HL-60 (cell line): ENCODE measurements at regions not wholly inside any gene's neighbourhood (a gene's known extent, or its start where the extent isn't known, plus 50 kb on each side); places are given as distances from the start of the nearest gene placed in this dataset.

Source experiments
- GABPA ChIP-seq: IDR thresholded peaks from 2 replicates; pipeline ENCODE4 v1.6.1; 2012; ENCODE audit warnings: low read depth
- TF ChIP-seq, protein P1 (sequence below): IDR thresholded peaks from one replicate; pipeline ENCODE4 v1.5.1; 2011; ENCODE audit warnings: low read length, control low read depth, inconsistent platforms; ENCODE audit not compliant: insufficient read depth
- TF ChIP-seq, protein P2 (sequence below): IDR thresholded peaks from 2 replicates; pipeline ENCODE4 v1.6.1; 2012; ENCODE audit warnings: low read depth; ENCODE audit not compliant: insufficient replicate concordance

DNA sequence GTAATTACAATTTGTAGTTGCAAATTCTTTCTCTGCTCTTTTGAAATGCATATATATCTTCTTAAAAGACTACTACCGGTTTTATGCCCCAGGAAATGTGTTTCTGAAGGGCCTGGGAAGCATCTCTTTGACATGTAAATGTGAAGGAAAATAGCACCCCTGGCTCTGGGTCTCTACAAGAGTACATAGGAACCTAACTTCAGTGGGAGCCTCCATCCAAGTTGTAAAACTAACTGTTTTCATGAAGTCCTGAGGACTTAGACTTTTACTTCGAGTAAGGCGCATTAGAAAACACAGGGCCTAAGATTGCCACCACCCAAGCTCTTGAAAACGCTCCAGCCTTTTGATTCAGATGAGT lies 99.4 kb downstream of the CBLN2 start:
- TF ChIP-seq, protein P1, sequence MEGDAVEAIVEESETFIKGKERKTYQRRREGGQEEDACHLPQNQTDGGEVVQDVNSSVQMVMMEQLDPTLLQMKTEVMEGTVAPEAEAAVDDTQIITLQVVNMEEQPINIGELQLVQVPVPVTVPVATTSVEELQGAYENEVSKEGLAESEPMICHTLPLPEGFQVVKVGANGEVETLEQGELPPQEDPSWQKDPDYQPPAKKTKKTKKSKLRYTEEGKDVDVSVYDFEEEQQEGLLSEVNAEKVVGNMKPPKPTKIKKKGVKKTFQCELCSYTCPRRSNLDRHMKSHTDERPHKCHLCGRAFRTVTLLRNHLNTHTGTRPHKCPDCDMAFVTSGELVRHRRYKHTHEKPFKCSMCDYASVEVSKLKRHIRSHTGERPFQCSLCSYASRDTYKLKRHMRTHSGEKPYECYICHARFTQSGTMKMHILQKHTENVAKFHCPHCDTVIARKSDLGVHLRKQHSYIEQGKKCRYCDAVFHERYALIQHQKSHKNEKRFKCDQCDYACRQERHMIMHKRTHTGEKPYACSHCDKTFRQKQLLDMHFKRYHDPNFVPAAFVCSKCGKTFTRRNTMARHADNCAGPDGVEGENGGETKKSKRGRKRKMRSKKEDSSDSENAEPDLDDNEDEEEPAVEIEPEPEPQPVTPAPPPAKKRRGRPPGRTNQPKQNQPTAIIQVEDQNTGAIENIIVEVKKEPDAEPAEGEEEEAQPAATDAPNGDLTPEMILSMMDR, result no peak
- TF ChIP-seq, protein P2, sequence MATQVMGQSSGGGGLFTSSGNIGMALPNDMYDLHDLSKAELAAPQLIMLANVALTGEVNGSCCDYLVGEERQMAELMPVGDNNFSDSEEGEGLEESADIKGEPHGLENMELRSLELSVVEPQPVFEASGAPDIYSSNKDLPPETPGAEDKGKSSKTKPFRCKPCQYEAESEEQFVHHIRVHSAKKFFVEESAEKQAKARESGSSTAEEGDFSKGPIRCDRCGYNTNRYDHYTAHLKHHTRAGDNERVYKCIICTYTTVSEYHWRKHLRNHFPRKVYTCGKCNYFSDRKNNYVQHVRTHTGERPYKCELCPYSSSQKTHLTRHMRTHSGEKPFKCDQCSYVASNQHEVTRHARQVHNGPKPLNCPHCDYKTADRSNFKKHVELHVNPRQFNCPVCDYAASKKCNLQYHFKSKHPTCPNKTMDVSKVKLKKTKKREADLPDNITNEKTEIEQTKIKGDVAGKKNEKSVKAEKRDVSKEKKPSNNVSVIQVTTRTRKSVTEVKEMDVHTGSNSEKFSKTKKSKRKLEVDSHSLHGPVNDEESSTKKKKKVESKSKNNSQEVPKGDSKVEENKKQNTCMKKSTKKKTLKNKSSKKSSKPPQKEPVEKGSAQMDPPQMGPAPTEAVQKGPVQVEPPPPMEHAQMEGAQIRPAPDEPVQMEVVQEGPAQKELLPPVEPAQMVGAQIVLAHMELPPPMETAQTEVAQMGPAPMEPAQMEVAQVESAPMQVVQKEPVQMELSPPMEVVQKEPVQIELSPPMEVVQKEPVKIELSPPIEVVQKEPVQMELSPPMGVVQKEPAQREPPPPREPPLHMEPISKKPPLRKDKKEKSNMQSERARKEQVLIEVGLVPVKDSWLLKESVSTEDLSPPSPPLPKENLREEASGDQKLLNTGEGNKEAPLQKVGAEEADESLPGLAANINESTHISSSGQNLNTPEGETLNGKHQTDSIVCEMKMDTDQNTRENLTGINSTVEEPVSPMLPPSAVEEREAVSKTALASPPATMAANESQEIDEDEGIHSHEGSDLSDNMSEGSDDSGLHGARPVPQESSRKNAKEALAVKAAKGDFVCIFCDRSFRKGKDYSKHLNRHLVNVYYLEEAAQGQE, result no peak
- TF ChIP-seq GABPA, result no peak
